GM21737 (cell line): ENCODE measurements at regions not wholly inside any gene's neighbourhood (a gene's known extent, or its start where the extent isn't known, plus 50 kb on each side); places are given as distances from the start of the nearest gene placed in this dataset.

Source experiments
- ATAC-seq: cut with Tn5 transposase; IDR thresholded peaks from one replicate; pipeline ENCODE4 v1.9.1; 2021; ENCODE audit warnings: mild to moderate bottlenecking, moderate library complexity; ENCODE audit not compliant: unreplicated experiment

- no peak for ATAC-seq
These were observed 783.2 kb downstream of the RPA4 start for GRCh38 chrX:97666890-97667289.

- ATAC-seq: no peak
These were observed 784.4 kb downstream of the RPA4 start for GRCh38 chrX:97668126-97668525.

GRCh38 chrX:97672138-97672537 is 788.4 kb downstream of the RPA4 start:
- no peak for ATAC-seq

GRCh38 chrX:97672608-97673007 is 788.9 kb downstream of the RPA4 start:
- ATAC-seq: no peak

GRCh38 chrX:97673135-97673534 is 789.4 kb downstream of the RPA4 start:
- no peak for ATAC-seq

GRCh38 chrX:97682991-97683840 is 799.5 kb downstream of the RPA4 start:
- no peak for ATAC-seq

GRCh38 chrX:97685753-97686152 is 802.0 kb downstream of the RPA4 start:
- ATAC-seq: no peak

- ATAC-seq: no peak
These were observed 808.3 kb downstream of the RPA4 start for GRCh38 chrX:97691901-97692455.

GRCh38 chrX:97692575-97692974 is 808.9 kb downstream of the RPA4 start:
- ATAC-seq: no peak

- no peak for ATAC-seq
These were observed 816.8 kb downstream of the RPA4 start for GRCh38 chrX:97700547-97700946.

GRCh38 chrX:97704474-97704873 is 820.8 kb downstream of the RPA4 start:
- no peak for ATAC-seq

GRCh38 chrX:97704881-97705280 is 821.2 kb downstream of the RPA4 start:
- no peak for ATAC-seq

GRCh38 chrX:97705936-97706335 is 822.2 kb downstream of the RPA4 start:
- no peak for ATAC-seq

- no peak for ATAC-seq
These were observed 830.4 kb downstream of the RPA4 start for GRCh38 chrX:97714072-97714471.

- ATAC-seq: no peak
These were observed 844.5 kb downstream of the RPA4 start for GRCh38 chrX:97728215-97728614.

- no peak for ATAC-seq
These were observed 856.3 kb downstream of the RPA4 start for GRCh38 chrX:97740044-97740443.

GRCh38 chrX:97740886-97741285 is 857.2 kb downstream of the RPA4 start:
- no peak for ATAC-seq

GRCh38 chrX:97743014-97743413 is 859.3 kb downstream of the RPA4 start:
- ATAC-seq: no peak

GRCh38 chrX:97747346-97747745 is 863.6 kb downstream of the RPA4 start:
- no peak for ATAC-seq

- no peak for ATAC-seq
These were observed 867.3 kb downstream of the RPA4 start for GRCh38 chrX:97751016-97751415.

GRCh38 chrX:97751735-97752134 is 868.0 kb downstream of the RPA4 start:
- ATAC-seq: no peak

GRCh38 chrX:97756879-97757278 is 873.2 kb downstream of the RPA4 start:
- no peak for ATAC-seq

- ATAC-seq: no peak
These were observed 879.7 kb downstream of the RPA4 start for GRCh38 chrX:97763391-97763790.
